SHP77 (cell line): ENCODE measurements at regions not wholly inside any gene's neighbourhood (a gene's known extent, or its start where the extent isn't known, plus 50 kb on each side); places are given as distances from the start of the nearest gene placed in this dataset.
"Not testable (repeated sequence)": the region's sequence is repeated elsewhere in the genome, so short reads cannot be mapped to it uniquely, and the experiment has no call there.

Source experiments
- DNase-seq, 2 experiments: peaks; one replicate each; lab custom pipeline; 2025; lab: John Stamatoyannopoulos, UW

DNA sequence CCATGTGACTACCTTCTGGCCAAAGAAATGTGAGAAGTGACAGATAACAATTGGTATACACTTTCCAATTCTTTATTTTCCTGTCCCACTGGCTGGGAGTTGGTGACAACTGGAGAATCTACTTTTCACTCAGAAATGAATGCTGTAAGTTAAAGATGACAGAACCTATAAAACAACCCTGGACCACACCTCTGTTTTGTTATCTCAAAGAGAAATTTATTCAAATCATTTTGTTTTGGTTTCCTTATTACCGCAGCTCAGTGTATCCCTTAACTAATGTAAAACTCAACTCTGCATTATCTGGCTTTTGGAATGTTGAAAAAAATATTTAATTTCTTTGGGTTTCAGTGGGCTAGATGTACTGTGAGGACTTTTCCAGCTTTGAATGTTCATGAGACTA, 469.8 kb downstream of the PCDH7 start:
- DNase-seq = no peak

DNA sequence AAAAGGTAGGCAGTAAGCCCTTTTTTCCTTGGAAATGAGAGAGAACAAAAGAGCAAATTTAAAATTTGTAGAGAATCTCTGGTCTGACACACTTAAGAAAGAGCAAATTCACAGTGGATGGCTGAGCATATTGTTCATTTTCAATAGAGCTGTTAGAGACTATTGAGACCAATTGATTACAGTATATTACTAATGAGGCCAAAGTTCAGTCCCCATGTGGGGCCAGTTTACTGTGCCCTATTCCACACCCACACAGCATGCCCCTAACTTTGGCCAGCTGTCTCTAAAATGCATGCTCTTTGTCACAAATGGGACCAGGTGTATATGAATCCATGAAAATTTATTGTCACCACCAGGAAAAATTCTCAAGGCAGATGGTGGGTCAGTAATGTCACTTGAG, 470.5 kb downstream of the PCDH7 start:
- DNase-seq = no peak

- DNase-seq = no peak
Observed at GRCh38 chr4:31192341-31192740, 472.2 kb downstream of the PCDH7 start.

- peak; percentile 4 to 19 for DNase-seq
Observed at GRCh38 chr4:31193521-31193920, 473.4 kb downstream of the PCDH7 start.

- DNase-seq = no peak
Observed at GRCh38 chr4:31194823-31195222, 474.7 kb downstream of the PCDH7 start.

- DNase-seq = no peak
Observed at GRCh38 chr4:31199644-31200043, 479.5 kb downstream of the PCDH7 start.

DNA sequence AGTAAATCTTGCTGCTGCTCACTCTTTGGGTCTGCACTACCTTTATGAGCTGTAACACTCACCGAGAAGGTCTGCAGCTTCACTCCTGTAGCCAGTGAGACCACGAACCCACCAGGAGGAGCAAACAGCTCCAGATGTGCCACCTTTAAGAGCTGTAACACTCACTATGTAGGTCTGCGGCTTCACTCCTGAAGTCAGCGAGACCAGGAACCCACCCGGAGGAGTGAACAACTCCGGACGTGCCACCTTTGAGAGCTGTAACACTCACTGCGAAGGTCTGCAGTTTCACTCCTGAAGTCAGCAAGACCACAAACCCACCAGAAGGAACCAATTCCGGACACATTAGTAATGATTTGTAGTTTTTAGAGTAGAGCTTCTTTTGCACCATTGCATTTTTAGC, 481.9 kb downstream of the PCDH7 start:
- DNase-seq = not testable (repeated sequence)

DNA sequence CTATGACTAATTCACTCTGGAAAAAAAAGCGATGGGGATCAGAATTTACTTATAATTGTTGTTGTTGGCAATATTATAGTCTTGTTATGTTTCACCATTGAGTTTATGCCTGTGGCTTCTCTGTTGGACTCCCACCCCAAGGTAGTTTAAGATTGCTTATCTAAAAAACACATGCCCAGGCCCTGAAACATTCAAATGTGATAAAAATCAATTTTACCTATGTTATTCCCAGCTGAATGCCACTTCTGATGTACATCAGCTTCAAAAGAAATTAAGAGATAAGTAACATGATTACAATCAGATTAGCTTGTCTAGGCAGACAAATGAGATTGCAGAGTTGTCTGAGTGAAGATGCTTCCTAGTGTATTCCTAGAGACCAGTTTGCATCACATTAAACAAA, 484.7 kb downstream of the PCDH7 start:
- DNase-seq = no peak

DNA sequence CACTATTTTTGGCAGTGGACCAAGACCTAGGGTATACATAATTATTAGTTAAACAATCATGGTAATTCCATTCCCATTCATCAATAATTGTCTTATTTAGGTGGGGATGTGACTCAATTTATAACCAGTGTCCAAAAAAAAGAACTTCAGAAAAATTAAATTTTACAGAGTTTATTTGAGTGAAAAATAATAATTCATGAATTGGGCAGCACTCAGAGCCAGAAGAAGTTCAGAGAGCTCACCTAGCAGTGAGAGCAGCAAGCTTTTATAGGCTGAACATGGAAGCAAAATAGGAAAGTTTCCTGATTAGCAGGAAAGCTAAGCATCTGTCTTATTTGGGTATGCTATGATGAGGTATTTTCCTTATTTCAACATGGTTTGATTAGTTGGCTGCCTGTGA, 500.8 kb downstream of the PCDH7 start:
- no peak for DNase-seq

GRCh38 chr4:31228068-31228467, 507.9 kb downstream of the PCDH7 start:
- DNase-seq = no peak

GRCh38 chr4:31230594-31230993, 510.4 kb downstream of the PCDH7 start:
- no peak for DNase-seq

GRCh38 chr4:31234494-31234893, 514.3 kb downstream of the PCDH7 start:
- DNase-seq = no peak

DNA sequence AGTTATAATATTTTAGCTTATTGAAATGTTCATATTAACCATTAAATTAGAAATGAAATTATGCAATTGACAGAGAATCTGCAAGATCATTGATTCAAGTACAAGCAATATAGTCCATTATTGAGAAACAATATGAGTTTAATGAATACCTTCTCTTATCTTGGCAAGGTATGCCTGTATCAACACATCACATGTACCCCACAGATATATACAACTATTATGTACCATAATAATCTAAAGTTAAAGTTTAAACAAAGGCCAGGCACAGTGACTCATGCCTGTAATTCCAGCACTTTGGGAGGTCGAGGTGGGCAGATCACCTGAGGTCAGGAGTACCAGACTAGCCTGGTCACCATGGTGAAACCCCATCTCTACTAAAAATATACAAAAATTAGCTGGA, 514.7 kb downstream of the PCDH7 start:
- DNase-seq = no peak

- no peak for DNase-seq
Observed at GRCh38 chr4:31236020-31236638, 516.0 kb downstream of the PCDH7 start.

GRCh38 chr4:31236639-31237173, 516.5 kb downstream of the PCDH7 start:
- no peak for DNase-seq

DNA sequence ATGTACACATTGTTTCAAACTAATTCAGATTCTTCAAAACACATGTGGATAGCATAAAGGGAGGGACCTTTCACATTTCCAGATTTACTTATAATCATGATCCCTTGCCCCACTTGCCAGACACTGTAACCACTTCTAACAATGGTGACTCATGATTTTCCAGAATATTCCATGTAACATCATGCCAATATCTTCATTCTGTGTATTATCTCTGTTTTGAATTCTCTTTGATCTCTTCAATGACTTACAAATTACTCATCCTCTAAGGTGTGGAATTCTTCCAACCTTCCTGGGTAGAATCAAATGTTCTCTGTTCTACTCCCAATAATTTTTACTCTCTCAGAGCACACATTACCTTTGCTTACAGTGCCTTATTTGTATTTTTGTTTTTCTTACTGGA, 517.1 kb downstream of the PCDH7 start:
- DNase-seq = no peak

- no peak for DNase-seq
Observed at GRCh38 chr4:31239886-31240285, 519.7 kb downstream of the PCDH7 start.

- no peak for DNase-seq
Observed at GRCh38 chr4:31241504-31242106, 521.4 kb downstream of the PCDH7 start.

- no peak for DNase-seq
Observed at GRCh38 chr4:31246856-31247255, 526.7 kb downstream of the PCDH7 start.

GRCh38 chr4:31259119-31259518, 539.0 kb downstream of the PCDH7 start:
- no peak for DNase-seq

DNA sequence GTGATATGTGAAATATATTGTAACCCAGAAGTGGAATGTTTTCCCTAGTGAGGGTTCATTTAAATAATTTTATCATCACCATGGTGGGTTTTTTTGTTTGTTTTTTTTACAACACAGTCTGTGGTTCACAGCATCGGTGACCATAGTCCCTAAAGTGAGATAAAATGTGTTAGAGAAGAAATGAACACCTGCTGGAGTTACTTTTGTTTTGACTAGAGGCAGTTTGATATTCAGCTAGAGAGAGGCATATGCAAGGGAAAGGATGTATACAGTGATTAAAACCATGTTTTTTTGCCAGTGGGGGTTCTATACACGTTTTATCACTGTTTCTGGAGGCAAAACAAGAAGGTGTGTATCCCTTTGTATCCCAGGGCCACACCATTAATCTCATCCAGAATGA, 541.5 kb downstream of the PCDH7 start:
- no peak for DNase-seq

DNA sequence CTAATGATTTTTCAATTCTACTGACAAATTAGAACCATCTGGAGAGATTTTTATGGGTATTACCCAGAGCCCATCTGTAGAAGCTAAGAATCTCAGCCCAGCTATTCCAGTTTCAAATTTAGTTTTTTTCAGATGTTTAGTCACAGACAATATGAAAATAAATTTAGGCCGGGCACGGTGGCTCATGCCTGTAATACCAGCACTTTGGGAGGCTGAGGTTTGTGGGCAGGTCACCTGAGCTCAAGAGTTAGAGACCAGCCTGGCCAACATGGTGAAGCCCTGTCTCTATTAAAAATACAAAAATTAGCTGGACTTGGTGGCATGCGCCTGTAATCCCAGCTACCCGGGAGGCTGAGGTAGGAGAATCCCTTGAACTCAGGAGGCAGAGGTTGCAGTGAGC, 545.9 kb downstream of the PCDH7 start:
- not testable (repeated sequence) for DNase-seq

DNA sequence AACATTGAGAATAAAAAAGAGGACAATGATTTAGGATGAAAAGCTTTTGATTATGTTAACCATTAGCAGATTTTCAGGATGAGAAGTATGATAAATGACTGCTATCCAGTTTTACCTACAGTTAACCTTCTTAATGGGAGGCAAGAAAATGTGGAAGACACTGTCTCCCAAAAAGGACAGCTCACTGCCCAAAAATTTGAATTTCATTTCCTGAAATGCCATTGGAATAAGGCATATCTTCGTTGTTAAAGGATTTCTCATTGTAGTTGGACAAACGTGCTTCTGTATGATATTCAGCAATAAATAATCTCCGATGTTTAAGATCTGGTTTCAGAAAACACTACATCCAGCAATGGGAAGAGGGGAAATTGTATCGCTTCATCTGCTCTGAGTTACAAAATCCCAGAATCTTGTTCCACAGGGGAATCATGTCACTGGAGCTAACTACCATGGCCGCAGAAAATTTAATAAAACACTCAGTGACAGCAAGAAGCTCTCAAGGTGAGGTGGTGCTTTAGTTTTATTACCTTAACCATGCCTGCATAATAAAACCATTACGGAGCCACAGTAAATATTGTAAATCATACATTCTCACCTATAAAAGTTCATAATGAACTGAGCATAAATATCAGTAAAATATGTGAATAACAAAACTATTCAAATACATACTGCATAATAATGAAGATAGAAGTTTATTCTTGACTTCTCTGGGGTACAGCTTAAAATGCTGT, 552.3 kb downstream of the PCDH7 start:
- DNase-seq = no peak
